Astrocyte (in vitro differentiated cells and primary cell): ENCODE measurements at regions not wholly inside any gene's neighbourhood (a gene's known extent, or its start where the extent isn't known, plus 50 kb on each side); places are given as distances from the start of the nearest gene placed in this dataset.

Experiments
- CTCF ChIP-seq: IDR thresholded peaks from 2 replicates; pipeline ENCODE4 v1.5.1; 2011; ENCODE audit warnings: low read depth, mild to moderate bottlenecking, inconsistent platforms, low read length, moderate library complexity; ENCODE audit not compliant: insufficient read depth
- EZH2 ChIP-seq: IDR thresholded peaks from 2 replicates; pipeline ENCODE4 v1.6.1; 2012; ENCODE audit warnings: mild to moderate bottlenecking, low read length, inconsistent platforms; ENCODE audit not compliant: insufficient read depth

GRCh38 chr13:44294876-44295275 is 78.7 kb upstream of the SERP2 start:
- TF ChIP-seq CTCF (no peak), EZH2 (no peak)
